Hippocampal formation (tissue), 2 donors: ENCODE measurements at regions not wholly inside any gene's neighbourhood (a gene's known extent, or its start where the extent isn't known, plus 50 kb on each side); places are given as distances from the start of the nearest gene placed in this dataset.
A peak's percentile ranks its signal among the peaks of the same experiment; 100 is the strongest.

Experiments used
- DNase-seq, 2 donors: peaks; one replicate each; lab custom pipeline; 2025; lab: John Stamatoyannopoulos, UW

DNA sequence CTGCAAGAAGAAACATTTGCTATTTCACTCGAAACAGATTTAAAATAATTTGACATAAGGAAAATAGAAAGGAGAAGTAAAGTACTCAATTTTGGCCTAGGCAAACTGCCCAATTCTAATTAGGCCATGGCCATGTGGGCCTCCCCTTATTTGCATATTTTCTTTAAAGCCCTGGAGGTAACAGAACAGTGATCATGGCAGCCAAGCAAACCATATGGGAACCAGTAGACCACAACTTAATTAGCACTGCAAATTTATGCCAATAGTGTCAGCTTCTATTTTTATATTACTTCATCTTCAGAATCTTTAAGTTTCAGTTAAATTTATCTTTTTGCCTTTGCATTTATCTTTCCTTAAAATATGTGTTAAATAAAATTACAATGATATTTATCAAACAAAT is 63.3 kb upstream of the THSD7A start:
- DNase-seq = no peak

GRCh38 chr7:11896663-11897062 is 64.7 kb upstream of the THSD7A start:
- DNase-seq = no peak

DNA sequence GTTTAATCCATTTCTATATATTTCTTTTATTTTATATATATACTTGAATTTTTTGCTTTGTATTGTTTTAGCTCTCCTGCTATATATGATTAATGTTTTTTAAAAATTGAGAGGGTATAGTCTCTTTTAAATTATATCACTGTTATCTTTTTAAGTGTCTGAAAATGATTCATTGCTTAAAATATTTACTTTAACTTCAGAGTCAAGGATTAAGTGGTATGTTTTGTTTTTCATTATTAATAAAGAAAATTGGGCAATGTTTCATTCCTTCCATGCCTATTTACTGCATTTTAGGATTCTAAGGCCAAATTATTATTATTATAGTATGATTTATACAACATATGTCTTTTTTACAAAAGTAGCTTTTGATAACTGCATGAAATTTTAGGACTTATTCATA is 67.2 kb upstream of the THSD7A start:
- no peak for DNase-seq

- DNase-seq = no peak
These were observed 78.3 kb upstream of the THSD7A start for GRCh38 chr7:11910253-11910652.

- DNase-seq = no peak
These were observed 79.9 kb upstream of the THSD7A start for GRCh38 chr7:11911900-11912299.

DNA sequence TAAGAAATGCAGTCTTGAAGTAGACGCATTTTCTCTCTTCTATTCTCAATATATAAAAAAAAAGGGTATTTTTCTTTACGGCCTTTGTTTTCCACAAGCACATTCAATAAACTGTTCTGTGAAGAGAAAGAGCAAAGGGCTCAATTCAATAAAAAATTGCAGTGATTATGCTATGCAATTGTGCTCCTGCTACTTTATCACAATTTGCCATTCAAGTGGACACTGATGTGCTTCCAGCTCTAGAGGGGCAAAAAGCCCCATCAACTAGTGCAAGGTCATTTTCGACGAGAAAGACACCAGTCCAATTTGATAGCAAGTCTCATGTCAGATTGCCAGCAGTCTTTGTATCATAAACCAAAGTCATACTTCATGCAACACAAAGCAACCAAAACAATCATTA is 82.6 kb upstream of the THSD7A start:
- no peak for DNase-seq

- peak in 1 of 2 donors; percentile 8 for DNase-seq
These were observed 91.5 kb upstream of the THSD7A start for GRCh38 chr7:11923376-11923930.

GRCh38 chr7:11931307-11931706 is 99.3 kb upstream of the THSD7A start:
- DNase-seq = no peak

GRCh38 chr7:11934796-11935195 is 102.8 kb upstream of the THSD7A start:
- DNase-seq = no peak

DNA sequence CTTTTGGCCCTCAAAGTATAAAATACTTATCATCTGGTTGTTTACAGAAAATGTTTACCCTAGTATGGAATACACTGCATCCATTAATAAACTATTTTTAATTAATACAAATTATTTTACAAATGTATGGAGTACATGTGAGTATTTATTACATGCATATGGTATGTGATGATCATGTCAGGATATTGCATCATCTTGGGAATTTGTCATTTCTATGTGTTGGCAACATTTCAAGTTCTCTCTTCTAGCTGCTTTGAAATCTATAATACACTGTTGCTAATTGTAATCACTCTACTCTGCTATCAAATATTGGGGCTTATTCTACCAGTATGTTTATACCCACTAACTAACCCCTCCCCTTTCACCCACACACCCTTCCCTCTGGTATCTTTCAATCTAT is 103.9 kb upstream of the THSD7A start:
- DNase-seq = no peak

GRCh38 chr7:11946794-11947193 is 114.8 kb upstream of the THSD7A start:
- no peak for DNase-seq

- no peak for DNase-seq
These were observed 118.3 kb upstream of the THSD7A start for GRCh38 chr7:11950281-11950680.

- no peak for DNase-seq
These were observed 118.9 kb upstream of the THSD7A start for GRCh38 chr7:11950942-11951341.

DNA sequence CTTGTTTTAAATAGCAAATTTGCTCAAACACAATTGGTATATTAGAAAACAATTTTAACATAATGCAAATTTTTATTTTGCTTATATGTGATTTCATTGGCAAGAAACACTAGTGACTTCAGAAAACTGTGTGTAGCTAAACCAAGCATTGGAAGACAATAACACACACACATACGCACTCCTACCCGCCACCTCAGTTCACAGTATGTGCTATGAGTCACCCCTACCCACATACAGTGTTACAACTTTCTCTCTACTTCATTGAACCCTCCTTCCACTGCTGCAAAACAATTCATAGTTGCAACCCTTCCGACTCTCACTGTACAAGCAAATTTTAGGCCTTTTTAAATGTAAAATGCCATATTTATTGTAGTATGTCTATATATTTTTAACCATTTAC is 119.9 kb upstream of the THSD7A start:
- DNase-seq = no peak

DNA sequence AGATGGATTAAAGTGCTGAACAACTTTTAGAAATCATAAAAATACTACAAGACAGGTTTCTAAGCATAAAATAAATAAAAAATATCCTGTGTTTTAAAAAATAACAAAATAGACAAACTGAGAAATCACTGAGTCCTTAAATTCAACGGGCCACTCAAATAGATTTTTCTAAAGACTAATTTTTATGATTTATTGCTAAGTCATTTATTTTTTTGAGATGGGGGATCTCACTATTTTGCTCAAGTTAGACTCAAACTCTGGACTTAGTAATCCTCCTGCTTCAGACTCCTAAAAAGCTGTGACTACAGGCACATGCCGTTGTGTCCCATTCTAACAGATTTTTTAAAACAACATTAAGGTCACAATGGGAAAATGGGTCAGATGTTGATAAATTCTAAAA is 121.0 kb upstream of the THSD7A start:
- no peak for DNase-seq

DNA sequence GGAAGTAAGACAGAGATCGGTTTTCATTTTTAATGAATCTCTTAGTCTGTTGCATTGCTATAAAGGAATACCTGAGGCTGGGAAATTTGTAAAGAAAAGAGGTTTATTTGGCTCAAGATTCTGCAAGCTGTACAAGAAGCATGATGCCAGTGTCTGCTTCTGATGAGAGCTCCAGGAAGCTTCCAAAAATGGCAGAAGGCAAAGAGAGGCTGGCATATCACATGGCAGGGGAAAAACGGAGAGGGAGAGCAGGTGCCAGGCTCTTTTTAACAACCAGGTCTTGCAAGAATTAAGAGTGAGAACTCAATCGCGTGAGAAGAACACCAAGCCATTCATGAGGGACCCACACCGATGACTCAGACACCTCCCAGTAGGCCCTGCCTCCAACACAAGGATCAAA is 125.0 kb upstream of the THSD7A start:
- DNase-seq = no peak

- no peak for DNase-seq
These were observed 126.0 kb upstream of the THSD7A start for GRCh38 chr7:11957956-11958355.

GRCh38 chr7:11959121-11959520 is 127.1 kb upstream of the THSD7A start:
- DNase-seq = no peak

DNA sequence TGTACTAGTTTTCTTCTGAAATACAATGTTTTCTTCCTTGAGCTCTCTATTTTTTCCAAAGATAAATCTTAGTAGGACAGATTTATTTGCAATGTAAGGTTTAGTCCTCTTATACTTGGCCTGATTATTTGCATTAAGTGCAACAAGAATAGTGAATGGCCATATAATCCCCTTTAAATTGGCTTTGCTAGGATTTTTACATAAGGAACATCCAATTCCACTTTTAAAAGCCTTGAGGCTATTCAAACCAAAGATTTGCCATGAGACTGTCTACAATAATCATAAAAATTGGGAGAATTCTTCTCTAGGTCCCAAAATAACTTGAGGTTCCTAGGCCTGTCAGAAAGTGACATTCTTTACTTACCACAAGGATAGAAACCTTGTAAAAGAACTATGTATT is 128.6 kb upstream of the THSD7A start:
- DNase-seq = no peak

GRCh38 chr7:11969643-11970042 is 137.6 kb upstream of the THSD7A start:
- no peak for DNase-seq

DNA sequence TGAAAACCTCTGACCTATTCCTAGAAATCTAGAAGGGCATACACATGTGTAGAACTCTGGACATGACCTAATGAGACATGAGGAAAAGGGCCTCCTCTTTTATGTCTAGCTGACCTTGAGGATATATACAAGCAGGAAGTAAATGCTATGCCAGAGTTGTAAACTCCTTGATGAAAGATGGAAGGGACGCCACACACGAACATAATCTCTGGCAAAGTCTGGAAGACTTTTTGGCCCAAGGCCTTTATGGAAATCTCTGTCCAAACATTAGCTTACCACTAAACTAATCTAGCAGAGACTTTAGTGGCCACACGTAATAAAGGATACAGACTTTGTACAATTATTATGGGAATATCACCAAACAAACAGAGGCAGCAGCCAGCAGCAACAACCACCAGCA is 138.1 kb upstream of the THSD7A start:
- DNase-seq = no peak

- no peak for DNase-seq
These were observed 153.4 kb upstream of the THSD7A start for GRCh38 chr7:11985376-11985775.

- no peak for DNase-seq
These were observed 154.0 kb upstream of the THSD7A start for GRCh38 chr7:11985971-11986370.

- no peak for DNase-seq
These were observed 156.2 kb upstream of the THSD7A start for GRCh38 chr7:11988186-11988585.

GRCh38 chr7:12002428-12002827 is 170.4 kb upstream of the THSD7A start:
- DNase-seq = no peak
